Hepatocyte (in vitro differentiated cells): ENCODE measurements at regions not wholly inside any gene's neighbourhood (a gene's known extent, or its start where the extent isn't known, plus 50 kb on each side); places are given as distances from the start of the nearest gene placed in this dataset.

Experiments
- EZH2 ChIP-seq: fragments of 200-600 bp; sonication (generic); IDR thresholded peaks from 2 replicates; pipeline ENCODE4 v1.6.1; 2016; ENCODE audit warnings: antibody characterized with exemption, mild to moderate bottlenecking, borderline replicate concordance
- EZH2phosphoT487 ChIP-seq: fragments of 200-600 bp; sonication (generic); IDR thresholded peaks from one replicate; pipeline ENCODE4 v1.6.1; 2018; ENCODE audit warnings: antibody characterized with exemption, mild to moderate bottlenecking, low read depth, moderate library complexity; ENCODE audit not compliant: unreplicated experiment, severe bottlenecking
- TF ChIP-seq, protein P1 (sequence below): fragments of 200-600 bp; sonication (generic); IDR thresholded peaks from 2 replicates; pipeline ENCODE4 v1.5.1; 2016; ENCODE audit warnings: antibody characterized with exemption, mild to moderate bottlenecking; ENCODE audit not compliant: poor library complexity

- TF ChIP-seq, protein P1, sequence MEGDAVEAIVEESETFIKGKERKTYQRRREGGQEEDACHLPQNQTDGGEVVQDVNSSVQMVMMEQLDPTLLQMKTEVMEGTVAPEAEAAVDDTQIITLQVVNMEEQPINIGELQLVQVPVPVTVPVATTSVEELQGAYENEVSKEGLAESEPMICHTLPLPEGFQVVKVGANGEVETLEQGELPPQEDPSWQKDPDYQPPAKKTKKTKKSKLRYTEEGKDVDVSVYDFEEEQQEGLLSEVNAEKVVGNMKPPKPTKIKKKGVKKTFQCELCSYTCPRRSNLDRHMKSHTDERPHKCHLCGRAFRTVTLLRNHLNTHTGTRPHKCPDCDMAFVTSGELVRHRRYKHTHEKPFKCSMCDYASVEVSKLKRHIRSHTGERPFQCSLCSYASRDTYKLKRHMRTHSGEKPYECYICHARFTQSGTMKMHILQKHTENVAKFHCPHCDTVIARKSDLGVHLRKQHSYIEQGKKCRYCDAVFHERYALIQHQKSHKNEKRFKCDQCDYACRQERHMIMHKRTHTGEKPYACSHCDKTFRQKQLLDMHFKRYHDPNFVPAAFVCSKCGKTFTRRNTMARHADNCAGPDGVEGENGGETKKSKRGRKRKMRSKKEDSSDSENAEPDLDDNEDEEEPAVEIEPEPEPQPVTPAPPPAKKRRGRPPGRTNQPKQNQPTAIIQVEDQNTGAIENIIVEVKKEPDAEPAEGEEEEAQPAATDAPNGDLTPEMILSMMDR = no peak
- TF ChIP-seq EZH2phosphoT487 (no peak), EZH2 (no peak)
These were observed 973.0 kb upstream of the SLIT2 start for GRCh38 chr4:19278665-19279064.
